ENCODE measurements at regions not wholly inside any gene's neighbourhood (a gene's known extent, or its start where the extent isn't known, plus 50 kb on each side); places are given as distances from the start of the nearest gene placed in this dataset.
A peak's percentile ranks its signal among the peaks of the same experiment; 100 is the strongest.
"Not testable (repeated sequence)": the region's sequence is repeated elsewhere in the genome, so short reads cannot be mapped to it uniquely, and the experiment has no call there.

DNA sequence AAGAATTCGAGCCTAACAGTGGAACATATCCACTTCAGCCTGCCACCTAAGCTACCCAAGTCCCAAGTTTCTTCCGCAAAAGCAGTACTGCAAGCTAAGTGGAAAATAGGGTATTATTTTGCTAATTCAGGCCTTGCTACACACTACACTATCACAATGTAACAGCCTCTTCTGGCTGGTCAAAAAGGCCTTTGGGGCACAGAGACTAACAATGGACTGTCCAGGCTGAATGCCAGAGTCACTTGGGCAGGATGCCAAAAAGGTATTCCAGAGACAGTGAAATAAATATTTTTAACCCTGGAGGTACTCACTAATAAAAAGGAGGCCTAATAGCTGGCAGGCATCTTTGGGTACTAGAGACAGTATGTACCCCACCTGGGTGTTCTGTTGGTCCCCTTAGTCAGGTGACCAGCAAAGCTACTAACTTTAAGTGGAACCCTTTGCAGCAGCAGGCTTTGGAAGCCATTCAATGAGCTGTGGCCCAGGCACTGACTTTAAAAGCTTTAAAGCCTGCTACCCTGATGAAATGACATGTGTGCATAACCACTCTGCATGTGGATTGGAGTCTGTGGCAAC is 692.1 kb downstream of the HTR1B start:
- DNase-seq: no peak
- H3K27ac ChIP-seq (ENCODE audit: low read depth in 1 of 3, low read length in 2 of 3): no peak overlapping the region
- 61 to 76% (median 63%) methylated on average over 2 of the region's 2 CpGs for WGBS, 3 donors

DNA sequence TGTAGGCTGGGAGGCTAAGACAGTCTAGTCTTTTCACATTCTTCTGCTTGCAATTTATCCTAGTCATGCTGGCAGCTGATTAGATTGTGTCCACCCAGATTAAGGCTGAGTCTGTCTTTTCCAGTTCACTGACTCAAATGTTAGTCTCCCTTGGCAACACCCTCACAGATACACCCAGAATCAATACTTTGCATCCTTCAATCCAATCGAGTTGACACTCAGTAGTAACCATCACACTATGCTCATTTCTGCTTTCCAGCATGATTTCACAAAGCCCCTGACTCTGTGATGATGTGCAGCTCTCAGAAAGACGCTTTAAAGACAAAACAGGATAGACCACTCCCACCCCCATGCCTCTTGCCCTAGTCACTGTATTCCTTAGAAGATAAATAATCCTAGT is 693.0 kb downstream of the HTR1B start:
- 25 to 59% (median 37%) methylated on average over 2 of the region's 2 CpGs for WGBS, 3 donors
- Histone ChIP-seq H3K4me3 (ENCODE audit: low read depth in 1 of 3, low read length in 3 of 3) (no peak overlapping the region), H3K36me3 (ENCODE audit: control insufficient read depth in 3 of 3, insufficient read depth in 2 of 3, low read depth in 1 of 3, low read length in 3 of 3) (no peaks in the 10 kb centered on the region), H3K9me3 (ENCODE audit: control insufficient read depth in 2 of 2, insufficient read depth in 1 of 2, low read depth in 1 of 2, low read length in 1 of 2) (peaks cover 0 to 7% of the 10 kb centered on the region in 2 donors), H3K27ac (ENCODE audit: low read depth in 1 of 3, low read length in 2 of 3) (no peak overlapping the region), H3K27me3 (ENCODE audit: control insufficient read depth in 3 of 3, insufficient read depth in 3 of 3, low read length in 3 of 3) (no peaks in the 10 kb centered on the region), H3K4me1 (ENCODE audit: control insufficient read depth in 3 of 3, insufficient read depth in 2 of 3, low read depth in 1 of 3, low read length in 2 of 3) (peaks cover 0 to 9% (median 0%) of the 10 kb centered on the region in 3 donors)
- DNase-seq: peak in 1 of 2 donors; percentile 77
- FAIRE-seq: no peak

More for the DNA sequence above, 692.1 kb downstream of the HTR1B start:
- no peaks in the 10 kb centered on the region for H3K36me3 ChIP-seq (ENCODE audit: control insufficient read depth in 3 of 3, insufficient read depth in 2 of 3, low read depth in 1 of 3, low read length in 3 of 3)
- H3K9me3 ChIP-seq (ENCODE audit: control insufficient read depth in 2 of 2, insufficient read depth in 1 of 2, low read depth in 1 of 2, low read length in 1 of 2): peaks cover 0 to 7% of the 10 kb centered on the region in 2 donors
- H3K4me1 ChIP-seq (ENCODE audit: control insufficient read depth in 3 of 3, insufficient read depth in 2 of 3, low read depth in 1 of 3, low read length in 2 of 3): peaks cover 0 to 9% (median 0%) of the 10 kb centered on the region in 3 donors
- FAIRE-seq: no peak
- H3K27me3 ChIP-seq (ENCODE audit: control insufficient read depth in 3 of 3, insufficient read depth in 3 of 3, low read length in 3 of 3): no peaks in the 10 kb centered on the region
- H3K4me3 ChIP-seq (ENCODE audit: low read depth in 1 of 3, low read length in 3 of 3): no peak overlapping the region

DNA sequence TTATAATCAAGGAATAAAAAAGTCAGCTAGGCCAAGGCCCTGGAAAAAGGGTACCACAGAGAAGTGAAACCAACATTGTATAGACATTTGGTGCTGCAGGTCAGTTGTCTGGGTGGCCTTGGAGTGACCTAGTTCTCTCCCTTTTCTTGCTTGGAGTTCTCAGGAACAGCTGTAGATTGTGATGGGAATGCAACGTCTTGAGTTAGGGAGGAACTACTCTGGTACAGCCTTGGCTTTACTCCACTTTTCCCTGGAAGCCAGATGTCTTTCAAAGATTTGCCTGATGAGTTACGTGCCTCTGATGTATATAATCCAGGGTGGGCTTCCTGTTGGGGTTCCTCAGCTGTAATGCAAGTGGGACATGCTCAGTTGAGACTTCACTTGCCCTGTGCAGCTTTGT is 694.7 kb downstream of the HTR1B start:
- peaks cover 0 to 7% of the 10 kb centered on the region in 2 donors for H3K9me3 ChIP-seq (ENCODE audit: control insufficient read depth in 2 of 2, insufficient read depth in 1 of 2, low read depth in 1 of 2, low read length in 1 of 2)
- H3K27me3 ChIP-seq (ENCODE audit: control insufficient read depth in 3 of 3, insufficient read depth in 3 of 3, low read length in 3 of 3): no peaks in the 10 kb centered on the region
- no peaks in the 10 kb centered on the region for H3K36me3 ChIP-seq (ENCODE audit: control insufficient read depth in 3 of 3, insufficient read depth in 2 of 3, low read depth in 1 of 3, low read length in 3 of 3)
- peaks cover 0 to 9% (median 0%) of the 10 kb centered on the region in 3 donors for H3K4me1 ChIP-seq (ENCODE audit: control insufficient read depth in 3 of 3, insufficient read depth in 2 of 3, low read depth in 1 of 3, low read length in 2 of 3)
- H3K27ac ChIP-seq (ENCODE audit: low read depth in 1 of 3, low read length in 2 of 3): no peak overlapping the region
- FAIRE-seq (no peak), DNase-seq (no peak)
- 53 to 70% (median 64%) methylated on average over 2 of the region's 2 CpGs for WGBS, 3 donors
- no peak overlapping the region for H3K4me3 ChIP-seq (ENCODE audit: low read depth in 1 of 3, low read length in 3 of 3)

DNA sequence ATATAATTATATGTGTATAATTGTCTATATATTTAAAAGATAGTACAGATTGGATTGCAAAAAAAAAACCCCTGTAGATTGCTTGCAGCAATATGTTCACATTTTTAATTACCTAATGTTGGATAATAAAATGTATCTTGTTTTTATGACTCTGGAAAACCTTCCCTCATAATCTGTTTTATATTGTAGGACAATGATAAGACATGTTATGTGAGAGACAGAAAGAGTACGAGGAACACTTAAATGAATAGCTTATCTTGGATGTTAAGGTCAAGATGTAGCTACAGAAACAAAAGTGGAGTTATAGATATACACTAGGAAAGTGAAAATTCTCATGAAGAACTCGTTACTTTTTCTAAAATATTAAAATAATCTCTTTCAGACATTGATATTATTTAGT is 691.6 kb upstream of the IMPG1 start:
- FAIRE-seq: peak; percentile 70
- Histone ChIP-seq H3K4me3 (ENCODE audit: low read depth in 1 of 3, low read length in 3 of 3) (no peak overlapping the region), H3K27me3 (ENCODE audit: control insufficient read depth in 3 of 3, insufficient read depth in 3 of 3, low read length in 3 of 3) (no peaks in the 10 kb centered on the region), H3K27ac (ENCODE audit: low read depth in 1 of 3, low read length in 2 of 3) (no peak overlapping the region), H3K4me1 (ENCODE audit: control insufficient read depth in 3 of 3, insufficient read depth in 2 of 3, low read depth in 1 of 3, low read length in 2 of 3) (no peaks in the 10 kb centered on the region), H3K9me3 (ENCODE audit: control insufficient read depth in 2 of 2, insufficient read depth in 1 of 2, low read depth in 1 of 2, low read length in 1 of 2) (peaks cover 0 to 7% of the 10 kb centered on the region in 2 donors), H3K36me3 (ENCODE audit: control insufficient read depth in 3 of 3, insufficient read depth in 2 of 3, low read depth in 1 of 3, low read length in 3 of 3) (no peaks in the 10 kb centered on the region)
- 8 to 43% (median 15%) methylated on average over 2 of the region's 2 CpGs for WGBS, 3 donors
- DNase-seq: peak in 1 of 2 donors; percentile 85

- no peak for FAIRE-seq
- WGBS, 3 donors: 67 to 85% (median 68%) methylated on average over 2 of the region's 2 CpGs
These were observed 680.4 kb upstream of the IMPG1 start for GRCh38 chr6:76752841-76753240.

GRCh38 chr6:76745388-76745787 is 672.9 kb upstream of the IMPG1 start:
- H3K27me3 ChIP-seq (ENCODE audit: control insufficient read depth in 3 of 3, insufficient read depth in 3 of 3, low read length in 3 of 3); DNase-seq; H3K36me3 ChIP-seq (ENCODE audit: control insufficient read depth in 3 of 3, insufficient read depth in 2 of 3, low read depth in 1 of 3, low read length in 3 of 3); H3K4me3 ChIP-seq (ENCODE audit: low read depth in 1 of 3, low read length in 3 of 3); H3K4me1 ChIP-seq (ENCODE audit: control insufficient read depth in 3 of 3, insufficient read depth in 2 of 3, low read depth in 1 of 3, low read length in 2 of 3); FAIRE-seq; H3K9me3 ChIP-seq (ENCODE audit: control insufficient read depth in 2 of 2, insufficient read depth in 1 of 2, low read depth in 1 of 2, low read length in 1 of 2); H3K27ac ChIP-seq (ENCODE audit: low read depth in 1 of 3, low read length in 2 of 3): not testable (repeated sequence)
- 86 to 100% (median 100%) methylated on average over 1 to 3 of the region's 3 CpGs for WGBS, 3 donors

More at GRCh38 chr6:76752841-76753240, 680.4 kb upstream of the IMPG1 start:
- peak in 1 of 2 donors; percentile 40 for DNase-seq
- H3K27me3 ChIP-seq (ENCODE audit: control insufficient read depth in 3 of 3, insufficient read depth in 3 of 3, low read length in 3 of 3): no peaks in the 10 kb centered on the region
- H3K36me3 ChIP-seq (ENCODE audit: control insufficient read depth in 3 of 3, insufficient read depth in 2 of 3, low read depth in 1 of 3, low read length in 3 of 3): no peaks in the 10 kb centered on the region
- H3K27ac ChIP-seq (ENCODE audit: low read depth in 1 of 3, low read length in 2 of 3): no peak overlapping the region
- no peak overlapping the region for H3K4me3 ChIP-seq (ENCODE audit: low read depth in 1 of 3, low read length in 3 of 3)
- H3K4me1 ChIP-seq (ENCODE audit: control insufficient read depth in 3 of 3, insufficient read depth in 2 of 3, low read depth in 1 of 3, low read length in 2 of 3): no peaks in the 10 kb centered on the region
- H3K9me3 ChIP-seq (ENCODE audit: control insufficient read depth in 2 of 2, insufficient read depth in 1 of 2, low read depth in 1 of 2, low read length in 1 of 2): peaks cover 0 to 7% of the 10 kb centered on the region in 2 donors

GRCh38 chr6:76744151-76744720 is 671.8 kb upstream of the IMPG1 start:
- H3K36me3 ChIP-seq (ENCODE audit: control insufficient read depth in 3 of 3, insufficient read depth in 2 of 3, low read depth in 1 of 3, low read length in 3 of 3); H3K4me1 ChIP-seq (ENCODE audit: control insufficient read depth in 3 of 3, insufficient read depth in 2 of 3, low read depth in 1 of 3, low read length in 2 of 3); FAIRE-seq; H3K27ac ChIP-seq (ENCODE audit: low read depth in 1 of 3, low read length in 2 of 3); H3K27me3 ChIP-seq (ENCODE audit: control insufficient read depth in 3 of 3, insufficient read depth in 3 of 3, low read length in 3 of 3); H3K4me3 ChIP-seq (ENCODE audit: low read depth in 1 of 3, low read length in 3 of 3); DNase-seq; H3K9me3 ChIP-seq (ENCODE audit: control insufficient read depth in 2 of 2, insufficient read depth in 1 of 2, low read depth in 1 of 2, low read length in 1 of 2): not testable (repeated sequence)
- 89 to 96% (median 95%) methylated on average over 4 to 38 of the region's 38 CpGs for WGBS, 3 donors

DNA sequence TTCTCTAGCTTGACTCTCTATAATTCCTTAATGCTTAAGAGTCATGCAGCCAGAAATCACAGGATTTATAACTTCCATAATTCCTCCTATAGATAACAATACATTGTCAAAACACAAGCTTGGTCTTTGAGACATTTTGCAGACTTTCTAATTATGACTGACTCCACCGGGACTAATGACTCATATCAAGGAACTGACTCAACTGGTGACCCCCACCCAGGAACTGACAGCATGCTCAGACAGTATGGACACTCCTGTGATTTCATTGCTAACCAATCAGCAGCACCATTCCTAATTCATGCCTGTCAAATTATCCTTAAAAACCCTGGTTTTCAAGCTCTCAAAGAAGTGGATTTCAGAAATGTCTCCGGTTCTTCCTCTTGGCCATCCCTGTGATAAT is 670.5 kb upstream of the IMPG1 start:
- Histone ChIP-seq H3K9me3 (ENCODE audit: control insufficient read depth in 2 of 2, insufficient read depth in 1 of 2, low read depth in 1 of 2, low read length in 1 of 2) (peaks cover 0 to 5% of the 10 kb centered on the region in 2 donors), H3K36me3 (ENCODE audit: control insufficient read depth in 3 of 3, insufficient read depth in 2 of 3, low read depth in 1 of 3, low read length in 3 of 3) (no peaks in the 10 kb centered on the region), H3K4me1 (ENCODE audit: control insufficient read depth in 3 of 3, insufficient read depth in 2 of 3, low read depth in 1 of 3, low read length in 2 of 3) (no peaks in the 10 kb centered on the region), H3K4me3 (ENCODE audit: low read depth in 1 of 3, low read length in 3 of 3) (no peak overlapping the region), H3K27me3 (ENCODE audit: control insufficient read depth in 3 of 3, insufficient read depth in 3 of 3, low read length in 3 of 3) (no peaks in the 10 kb centered on the region), H3K27ac (ENCODE audit: low read depth in 1 of 3, low read length in 2 of 3) (no peak overlapping the region)
- DNase-seq (no peak), FAIRE-seq (no peak)
- WGBS, 3 donors: 83 to 86% (median 86%) methylated on average over 2 of the region's 2 CpGs

DNA sequence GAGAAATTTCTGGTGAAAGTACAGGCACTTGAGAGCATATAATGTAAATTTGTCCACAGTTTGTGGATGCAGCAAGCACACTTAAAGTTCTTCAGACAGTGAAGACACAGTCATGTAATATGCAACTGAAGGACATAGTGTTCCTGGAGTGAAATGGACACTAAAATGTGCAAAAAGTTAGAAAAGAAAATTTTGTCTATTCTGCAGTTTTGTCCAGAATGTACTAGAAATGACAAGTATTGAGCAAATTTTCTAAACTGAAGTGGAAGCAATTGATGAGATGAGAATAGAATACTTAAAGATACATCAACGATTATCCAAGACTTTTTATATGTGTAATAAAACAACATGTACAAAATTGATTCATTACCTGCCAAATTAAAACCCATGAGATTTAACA is 647.0 kb upstream of the IMPG1 start:
- Histone ChIP-seq H3K27me3 (ENCODE audit: control insufficient read depth in 3 of 3, insufficient read depth in 3 of 3, low read length in 3 of 3) (no peaks in the 10 kb centered on the region), H3K4me1 (ENCODE audit: control insufficient read depth in 3 of 3, insufficient read depth in 2 of 3, low read depth in 1 of 3, low read length in 2 of 3) (no peaks in the 10 kb centered on the region), H3K9me3 (ENCODE audit: control insufficient read depth in 2 of 2, insufficient read depth in 1 of 2, low read depth in 1 of 2, low read length in 1 of 2) (no peaks in the 10 kb centered on the region), H3K36me3 (ENCODE audit: control insufficient read depth in 3 of 3, insufficient read depth in 2 of 3, low read depth in 1 of 3, low read length in 3 of 3) (no peaks in the 10 kb centered on the region), H3K27ac (ENCODE audit: low read depth in 1 of 3, low read length in 2 of 3) (no peak overlapping the region), H3K4me3 (ENCODE audit: low read depth in 1 of 3, low read length in 3 of 3) (no peak overlapping the region)
- WGBS, 3 donors: 76 to 83% (median 81%) methylated on average over 1 of the region's 1 CpG
- FAIRE-seq (no peak), DNase-seq (no peak)
